ENCODE measurements at regions not wholly inside any gene's neighbourhood (a gene's known extent, or its start where the extent isn't known, plus 50 kb on each side); places are given as distances from the start of the nearest gene placed in this dataset.

DNA sequence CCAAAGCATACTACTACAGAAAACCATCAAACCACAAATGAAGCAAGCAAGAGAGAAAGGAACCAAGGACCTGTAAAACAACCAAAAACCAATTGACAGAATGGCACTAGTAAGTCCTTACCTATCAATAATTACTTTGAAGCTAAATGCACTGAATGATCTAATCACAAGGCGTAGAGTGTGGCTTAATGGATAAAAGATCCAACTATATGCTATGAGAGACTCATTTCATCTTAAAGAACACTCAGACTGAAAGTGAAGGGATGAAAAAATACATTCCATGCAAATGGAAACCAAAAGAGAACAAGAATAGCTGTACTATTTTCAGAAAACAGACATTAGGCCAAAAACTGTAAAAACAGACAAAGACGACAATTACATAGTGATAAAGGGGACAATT, 70.7 kb downstream of the CRPPA start:
- TF ChIP-seq, protein P1, sequence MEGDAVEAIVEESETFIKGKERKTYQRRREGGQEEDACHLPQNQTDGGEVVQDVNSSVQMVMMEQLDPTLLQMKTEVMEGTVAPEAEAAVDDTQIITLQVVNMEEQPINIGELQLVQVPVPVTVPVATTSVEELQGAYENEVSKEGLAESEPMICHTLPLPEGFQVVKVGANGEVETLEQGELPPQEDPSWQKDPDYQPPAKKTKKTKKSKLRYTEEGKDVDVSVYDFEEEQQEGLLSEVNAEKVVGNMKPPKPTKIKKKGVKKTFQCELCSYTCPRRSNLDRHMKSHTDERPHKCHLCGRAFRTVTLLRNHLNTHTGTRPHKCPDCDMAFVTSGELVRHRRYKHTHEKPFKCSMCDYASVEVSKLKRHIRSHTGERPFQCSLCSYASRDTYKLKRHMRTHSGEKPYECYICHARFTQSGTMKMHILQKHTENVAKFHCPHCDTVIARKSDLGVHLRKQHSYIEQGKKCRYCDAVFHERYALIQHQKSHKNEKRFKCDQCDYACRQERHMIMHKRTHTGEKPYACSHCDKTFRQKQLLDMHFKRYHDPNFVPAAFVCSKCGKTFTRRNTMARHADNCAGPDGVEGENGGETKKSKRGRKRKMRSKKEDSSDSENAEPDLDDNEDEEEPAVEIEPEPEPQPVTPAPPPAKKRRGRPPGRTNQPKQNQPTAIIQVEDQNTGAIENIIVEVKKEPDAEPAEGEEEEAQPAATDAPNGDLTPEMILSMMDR (IDR thresholded peaks at IDR 0.05): no peak
- TF ChIP-seq POLR2AphosphoS5 (IDR thresholded peaks at IDR 0.05; ENCODE audit: low read depth, low read length) (no peak), SIN3A (IDR thresholded peaks at IDR 0.05; ENCODE audit: borderline replicate concordance, insufficient read depth, low read depth, low read length) (no peak), TCF7L2 (IDR thresholded peaks at IDR 0.05; ENCODE audit: low read depth, low read length) (no peak)
- TF ChIP-seq, protein P2, sequence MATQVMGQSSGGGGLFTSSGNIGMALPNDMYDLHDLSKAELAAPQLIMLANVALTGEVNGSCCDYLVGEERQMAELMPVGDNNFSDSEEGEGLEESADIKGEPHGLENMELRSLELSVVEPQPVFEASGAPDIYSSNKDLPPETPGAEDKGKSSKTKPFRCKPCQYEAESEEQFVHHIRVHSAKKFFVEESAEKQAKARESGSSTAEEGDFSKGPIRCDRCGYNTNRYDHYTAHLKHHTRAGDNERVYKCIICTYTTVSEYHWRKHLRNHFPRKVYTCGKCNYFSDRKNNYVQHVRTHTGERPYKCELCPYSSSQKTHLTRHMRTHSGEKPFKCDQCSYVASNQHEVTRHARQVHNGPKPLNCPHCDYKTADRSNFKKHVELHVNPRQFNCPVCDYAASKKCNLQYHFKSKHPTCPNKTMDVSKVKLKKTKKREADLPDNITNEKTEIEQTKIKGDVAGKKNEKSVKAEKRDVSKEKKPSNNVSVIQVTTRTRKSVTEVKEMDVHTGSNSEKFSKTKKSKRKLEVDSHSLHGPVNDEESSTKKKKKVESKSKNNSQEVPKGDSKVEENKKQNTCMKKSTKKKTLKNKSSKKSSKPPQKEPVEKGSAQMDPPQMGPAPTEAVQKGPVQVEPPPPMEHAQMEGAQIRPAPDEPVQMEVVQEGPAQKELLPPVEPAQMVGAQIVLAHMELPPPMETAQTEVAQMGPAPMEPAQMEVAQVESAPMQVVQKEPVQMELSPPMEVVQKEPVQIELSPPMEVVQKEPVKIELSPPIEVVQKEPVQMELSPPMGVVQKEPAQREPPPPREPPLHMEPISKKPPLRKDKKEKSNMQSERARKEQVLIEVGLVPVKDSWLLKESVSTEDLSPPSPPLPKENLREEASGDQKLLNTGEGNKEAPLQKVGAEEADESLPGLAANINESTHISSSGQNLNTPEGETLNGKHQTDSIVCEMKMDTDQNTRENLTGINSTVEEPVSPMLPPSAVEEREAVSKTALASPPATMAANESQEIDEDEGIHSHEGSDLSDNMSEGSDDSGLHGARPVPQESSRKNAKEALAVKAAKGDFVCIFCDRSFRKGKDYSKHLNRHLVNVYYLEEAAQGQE (IDR thresholded peaks at IDR 0.05; ENCODE audit: insufficient read depth in 1 of 2, low read depth in 2 of 2, low read length in 1 of 2): no peak

Data from Panc1 (cell line).